Glutamatergic neuron (in vitro differentiated cells): ENCODE measurements at regions not wholly inside any gene's neighbourhood (a gene's known extent, or its start where the extent isn't known, plus 50 kb on each side); places are given as distances from the start of the nearest gene placed in this dataset.
"Not testable (repeated sequence)": the region's sequence is repeated elsewhere in the genome, so short reads cannot be mapped to it uniquely, and the experiment has no call there.

ENCODE experiments used
- DNase-seq: peaks from one replicate; pipeline ENCODE4 v3.0.0; 2022
- H3K27ac Mint-ChIP-seq: one replicate; pipeline ENCODE4 v1.8.0; 2020; ENCODE audit warnings: mild to moderate bottlenecking, mixed read lengths, inconsistent platforms; ENCODE audit not compliant: unreplicated experiment
- H3K27me3 Mint-ChIP-seq: one replicate; pipeline ENCODE4 v1.8.0; 2020; ENCODE audit warnings: mild to moderate bottlenecking, moderate library complexity, mixed read lengths, inconsistent platforms; ENCODE audit not compliant: unreplicated experiment
- H3K36me3 Mint-ChIP-seq: one replicate; pipeline ENCODE4 v1.8.0; 2020; ENCODE audit warnings: mild to moderate bottlenecking, mixed read lengths, inconsistent platforms; ENCODE audit not compliant: unreplicated experiment
- H3K4me1 Mint-ChIP-seq: one replicate; pipeline ENCODE4 v1.8.0; 2020; ENCODE audit warnings: mild to moderate bottlenecking, low read depth, mixed read lengths, inconsistent platforms; ENCODE audit not compliant: unreplicated experiment
- H3K4me3 Mint-ChIP-seq: one replicate; pipeline ENCODE4 v1.8.0; 2020; ENCODE audit warnings: mild to moderate bottlenecking, mixed read lengths, inconsistent platforms; ENCODE audit not compliant: unreplicated experiment
- H3K9me3 Mint-ChIP-seq: one replicate; pipeline ENCODE4 v1.8.0; 2020; ENCODE audit warnings: mild to moderate bottlenecking, moderate library complexity, mixed read lengths, inconsistent platforms; ENCODE audit not compliant: unreplicated experiment
- CTCF ChIP-seq: fragments of 200-600 bp; sonication (generic); IDR thresholded peaks from one replicate; pipeline ENCODE4 v1.5.0; 2021; ENCODE audit not compliant: partially characterized antibody, unreplicated experiment

- Mint-ChIP-seq H3K4me1 (no peaks in the 10 kb centered on the region), H3K27ac (no peak overlapping the region), H3K9me3 (peaks cover 5% of the 10 kb centered on the region), H3K27me3 (peaks cover 2% of the 10 kb centered on the region), H3K36me3 (peaks cover 7% of the 10 kb centered on the region), H3K4me3 (no peak overlapping the region)
- no peak for TF ChIP-seq CTCF
- no peak for DNase-seq
Observed at GRCh38 chr2:39581866-39582265, 83.9 kb upstream of the TMEM178A start.

GRCh38 chr2:39583213-39583612 lies 82.5 kb upstream of the TMEM178A start:
- DNase-seq: no peak
- peaks cover 7% of the 10 kb centered on the region for H3K9me3 Mint-ChIP-seq
- no peak overlapping the region for H3K27ac Mint-ChIP-seq
- peaks cover 11% of the 10 kb centered on the region for H3K36me3 Mint-ChIP-seq
- H3K4me1 Mint-ChIP-seq: no peaks in the 10 kb centered on the region
- peaks cover 2% of the 10 kb centered on the region for H3K27me3 Mint-ChIP-seq
- TF ChIP-seq CTCF: no peak
- no peak overlapping the region for H3K4me3 Mint-ChIP-seq

GRCh38 chr2:39583781-39584180 lies 81.9 kb upstream of the TMEM178A start:
- no peak overlapping the region for H3K4me3 Mint-ChIP-seq
- peaks cover 7% of the 10 kb centered on the region for H3K9me3 Mint-ChIP-seq
- peaks cover 2% of the 10 kb centered on the region for H3K27me3 Mint-ChIP-seq
- TF ChIP-seq CTCF: no peak
- H3K27ac Mint-ChIP-seq: no peak overlapping the region
- peaks cover 11% of the 10 kb centered on the region for H3K36me3 Mint-ChIP-seq
- no peaks in the 10 kb centered on the region for H3K4me1 Mint-ChIP-seq
- DNase-seq: no peak

- peaks cover 1% of the 10 kb centered on the region for H3K27me3 Mint-ChIP-seq
- H3K27ac Mint-ChIP-seq: no peak overlapping the region
- no peaks in the 10 kb centered on the region for H3K4me1 Mint-ChIP-seq
- no peak for TF ChIP-seq CTCF
- H3K36me3 Mint-ChIP-seq: peaks cover 11% of the 10 kb centered on the region
- DNase-seq: no peak
- no peak overlapping the region for H3K4me3 Mint-ChIP-seq
- peaks cover 7% of the 10 kb centered on the region for H3K9me3 Mint-ChIP-seq
Observed at GRCh38 chr2:39584283-39584965, 81.3 kb upstream of the TMEM178A start.

- H3K27me3 Mint-ChIP-seq, H3K9me3 Mint-ChIP-seq, DNase-seq, H3K4me3 Mint-ChIP-seq, H3K27ac Mint-ChIP-seq, H3K4me1 Mint-ChIP-seq: not testable (repeated sequence)
- H3K36me3 Mint-ChIP-seq: peaks cover 11% of the 10 kb centered on the region
Observed at GRCh38 chr2:39585531-39585930, 80.2 kb upstream of the TMEM178A start.
